ENCODE measurements at regions not wholly inside any gene's neighbourhood (a gene's known extent, or its start where the extent isn't known, plus 50 kb on each side); places are given as distances from the start of the nearest gene placed in this dataset.

GRCh38 chr3:104269771-104270170, 1096.9 kb upstream of the ALCAM start:
- no peak for DNase-seq (ENCODE audit: low read depth)

GRCh38 chr3:104273046-104273649, 1093.6 kb upstream of the ALCAM start:
- H3K4me3 ChIP-seq (ENCODE audit: low read depth, low read length), result no peak overlapping the region
- no peak for TF ChIP-seq MYC (IDR thresholded peaks at IDR 0.05; ENCODE audit: low read depth, low read length)
- TF ChIP-seq, protein P1, sequence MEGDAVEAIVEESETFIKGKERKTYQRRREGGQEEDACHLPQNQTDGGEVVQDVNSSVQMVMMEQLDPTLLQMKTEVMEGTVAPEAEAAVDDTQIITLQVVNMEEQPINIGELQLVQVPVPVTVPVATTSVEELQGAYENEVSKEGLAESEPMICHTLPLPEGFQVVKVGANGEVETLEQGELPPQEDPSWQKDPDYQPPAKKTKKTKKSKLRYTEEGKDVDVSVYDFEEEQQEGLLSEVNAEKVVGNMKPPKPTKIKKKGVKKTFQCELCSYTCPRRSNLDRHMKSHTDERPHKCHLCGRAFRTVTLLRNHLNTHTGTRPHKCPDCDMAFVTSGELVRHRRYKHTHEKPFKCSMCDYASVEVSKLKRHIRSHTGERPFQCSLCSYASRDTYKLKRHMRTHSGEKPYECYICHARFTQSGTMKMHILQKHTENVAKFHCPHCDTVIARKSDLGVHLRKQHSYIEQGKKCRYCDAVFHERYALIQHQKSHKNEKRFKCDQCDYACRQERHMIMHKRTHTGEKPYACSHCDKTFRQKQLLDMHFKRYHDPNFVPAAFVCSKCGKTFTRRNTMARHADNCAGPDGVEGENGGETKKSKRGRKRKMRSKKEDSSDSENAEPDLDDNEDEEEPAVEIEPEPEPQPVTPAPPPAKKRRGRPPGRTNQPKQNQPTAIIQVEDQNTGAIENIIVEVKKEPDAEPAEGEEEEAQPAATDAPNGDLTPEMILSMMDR (IDR thresholded peaks at IDR 0.05; ENCODE audit: low read depth, low read length), result peak; percentile 48
- no peak for TF ChIP-seq MAX (IDR thresholded peaks at IDR 0.05; ENCODE audit: low read depth, low read length)
- TF ChIP-seq POLR2A (IDR thresholded peaks at IDR 0.05; ENCODE audit: extremely low read depth, insufficient read length), result no peak
- peak; percentile 6 for DNase-seq (ENCODE audit: low read depth)

More at GRCh38 chr3:104269771-104270170, 1096.9 kb upstream of the ALCAM start:
- H3K4me3 ChIP-seq (ENCODE audit: low read depth, low read length), result no peak overlapping the region
- TF ChIP-seq, protein P1 (IDR thresholded peaks at IDR 0.05; ENCODE audit: low read depth, low read length), result no peak

- no peak overlapping the region for H3K4me3 ChIP-seq (ENCODE audit: low read depth, low read length)
- no peak for DNase-seq (ENCODE audit: low read depth)
- TF ChIP-seq, protein P1 (IDR thresholded peaks at IDR 0.05; ENCODE audit: low read depth, low read length), result no peak
- TF ChIP-seq POLR2A (IDR thresholded peaks at IDR 0.05; ENCODE audit: extremely low read depth, insufficient read length) (no peak), MYC (IDR thresholded peaks at IDR 0.05; ENCODE audit: low read depth, low read length) (no peak), MAX (IDR thresholded peaks at IDR 0.05; ENCODE audit: low read depth, low read length) (no peak)
Observed at GRCh38 chr3:104275199-104275598, 1091.5 kb upstream of the ALCAM start.

GRCh38 chr3:104279617-104280016, 1087.1 kb upstream of the ALCAM start:
- no peak overlapping the region for H3K4me3 ChIP-seq (ENCODE audit: low read depth, low read length)
- TF ChIP-seq, protein P1 (IDR thresholded peaks at IDR 0.05; ENCODE audit: low read depth, low read length), result no peak
- TF ChIP-seq MYC (IDR thresholded peaks at IDR 0.05; ENCODE audit: low read depth, low read length) (no peak), POLR2A (IDR thresholded peaks at IDR 0.05; ENCODE audit: extremely low read depth, insufficient read length) (no peak)
- no peak for DNase-seq (ENCODE audit: low read depth)

DNA sequence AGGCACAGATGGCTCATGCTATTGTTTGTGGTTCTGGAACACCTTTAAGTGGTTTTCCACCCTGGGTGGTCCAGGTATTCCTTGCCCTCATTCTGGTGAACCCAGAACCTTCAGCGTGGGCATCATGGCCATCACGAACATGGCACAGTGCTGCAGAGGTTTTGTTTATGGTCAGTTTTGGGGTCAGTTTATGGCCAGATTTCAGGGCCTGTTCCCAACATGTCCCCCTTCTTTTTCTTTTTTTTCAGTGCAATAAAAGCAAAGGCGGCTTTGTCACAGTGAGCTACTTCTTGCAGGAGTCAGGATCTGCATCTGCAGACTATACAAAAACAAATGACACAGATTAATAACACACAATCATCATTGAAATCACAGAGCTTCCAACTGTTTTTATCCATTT, 1085.0 kb upstream of the ALCAM start:
- no peak for DNase-seq (ENCODE audit: low read depth)
- TF ChIP-seq MYC (IDR thresholded peaks at IDR 0.05; ENCODE audit: low read depth, low read length), result no peak
- TF ChIP-seq, protein P1 (IDR thresholded peaks at IDR 0.05; ENCODE audit: low read depth, low read length), result no peak
- no peak for TF ChIP-seq MAX (IDR thresholded peaks at IDR 0.05; ENCODE audit: low read depth, low read length)
- no peak for TF ChIP-seq POLR2A (IDR thresholded peaks at IDR 0.05; ENCODE audit: extremely low read depth, insufficient read length)
- no peak overlapping the region for H3K4me3 ChIP-seq (ENCODE audit: low read depth, low read length)

GRCh38 chr3:104286645-104287044, 1080.1 kb upstream of the ALCAM start:
- no peak overlapping the region for H3K4me3 ChIP-seq (ENCODE audit: low read depth, low read length)
- TF ChIP-seq MAX (IDR thresholded peaks at IDR 0.05; ENCODE audit: low read depth, low read length), result no peak
- no peak for DNase-seq (ENCODE audit: low read depth)

Measured in NB4 (cell line).